ENCODE measurements at regions not wholly inside any gene's neighbourhood (a gene's known extent, or its start where the extent isn't known, plus 50 kb on each side); places are given as distances from the start of the nearest gene placed in this dataset.

DNA sequence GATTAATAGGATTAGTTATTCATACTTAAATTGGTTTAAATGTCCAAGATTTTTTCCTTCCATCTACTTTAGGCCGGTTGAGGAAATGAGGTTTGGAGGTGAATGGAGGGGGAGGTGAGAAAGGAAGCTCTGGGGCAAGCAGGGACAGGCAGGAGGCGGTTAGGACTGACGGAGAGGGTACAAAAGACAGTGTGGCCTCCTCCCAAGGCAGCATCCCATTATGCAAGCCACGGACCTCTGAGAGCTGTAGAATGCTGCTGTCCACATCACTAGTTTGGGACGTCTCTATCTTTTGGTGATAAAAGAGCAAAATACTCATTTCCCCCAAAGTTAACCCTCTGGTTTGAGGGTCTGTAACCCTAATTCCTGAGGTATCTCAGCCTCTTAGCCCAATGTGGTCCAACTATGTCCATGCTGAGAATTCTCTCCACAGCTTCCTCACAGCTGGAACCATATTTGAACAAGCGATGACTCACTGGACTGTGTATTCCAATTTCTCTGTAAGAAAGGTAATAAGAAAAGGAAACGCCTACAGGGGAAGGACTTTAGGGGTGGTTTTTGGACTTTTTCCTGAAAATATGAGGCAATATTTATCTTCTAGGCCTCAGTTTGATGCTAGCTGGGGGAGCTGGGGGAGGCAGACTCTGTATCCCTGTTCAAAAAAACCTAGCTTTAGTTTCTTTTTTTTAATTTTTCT, 172.2 kb downstream of the TFAP2B start (continued):
- TF ChIP-seq, protein P1, sequence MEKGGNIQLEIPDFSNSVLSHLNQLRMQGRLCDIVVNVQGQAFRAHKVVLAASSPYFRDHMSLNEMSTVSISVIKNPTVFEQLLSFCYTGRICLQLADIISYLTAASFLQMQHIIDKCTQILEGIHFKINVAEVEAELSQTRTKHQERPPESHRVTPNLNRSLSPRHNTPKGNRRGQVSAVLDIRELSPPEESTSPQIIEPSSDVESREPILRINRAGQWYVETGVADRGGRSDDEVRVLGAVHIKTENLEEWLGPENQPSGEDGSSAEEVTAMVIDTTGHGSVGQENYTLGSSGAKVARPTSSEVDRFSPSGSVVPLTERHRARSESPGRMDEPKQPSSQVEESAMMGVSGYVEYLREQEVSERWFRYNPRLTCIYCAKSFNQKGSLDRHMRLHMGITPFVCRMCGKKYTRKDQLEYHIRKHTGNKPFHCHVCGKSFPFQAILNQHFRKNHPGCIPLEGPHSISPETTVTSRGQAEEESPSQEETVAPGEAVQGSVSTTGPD (CRISPR knock-in tag; IDR thresholded peaks at IDR 0.05) = no peak
- TF ChIP-seq MED8 (CRISPR knock-in tag; IDR thresholded peaks at IDR 0.05; ENCODE audit: insufficient replicate concordance) = no peak
- TF ChIP-seq THYN1 (CRISPR knock-in tag; IDR thresholded peaks at IDR 0.05; ENCODE audit: borderline replicate concordance, low read depth) = no peak
- TF ChIP-seq AGO2 (optimal IDR thresholded peaks at IDR 0.05; ENCODE audit: low read depth, low read length) = no peak
- TF ChIP-seq HHEX (CRISPR knock-in tag; IDR thresholded peaks at IDR 0.05) = no peak
- TF ChIP-seq, protein P2, sequence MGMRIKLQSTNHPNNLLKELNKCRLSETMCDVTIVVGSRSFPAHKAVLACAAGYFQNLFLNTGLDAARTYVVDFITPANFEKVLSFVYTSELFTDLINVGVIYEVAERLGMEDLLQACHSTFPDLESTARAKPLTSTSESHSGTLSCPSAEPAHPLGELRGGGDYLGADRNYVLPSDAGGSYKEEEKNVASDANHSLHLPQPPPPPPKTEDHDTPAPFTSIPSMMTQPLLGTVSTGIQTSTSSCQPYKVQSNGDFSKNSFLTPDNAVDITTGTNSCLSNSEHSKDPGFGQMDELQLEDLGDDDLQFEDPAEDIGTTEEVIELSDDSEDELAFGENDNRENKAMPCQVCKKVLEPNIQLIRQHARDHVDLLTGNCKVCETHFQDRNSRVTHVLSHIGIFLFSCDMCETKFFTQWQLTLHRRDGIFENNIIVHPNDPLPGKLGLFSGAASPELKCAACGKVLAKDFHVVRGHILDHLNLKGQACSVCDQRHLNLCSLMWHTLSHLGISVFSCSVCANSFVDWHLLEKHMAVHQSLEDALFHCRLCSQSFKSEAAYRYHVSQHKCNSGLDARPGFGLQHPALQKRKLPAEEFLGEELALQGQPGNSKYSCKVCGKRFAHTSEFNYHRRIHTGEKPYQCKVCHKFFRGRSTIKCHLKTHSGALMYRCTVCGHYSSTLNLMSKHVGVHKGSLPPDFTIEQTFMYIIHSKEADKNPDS (CRISPR knock-in tag; IDR thresholded peaks at IDR 0.05) = no peak
- TF ChIP-seq ZNF713 (CRISPR knock-in tag; IDR thresholded peaks at IDR 0.05) = no peak
- TF ChIP-seq MED1 (CRISPR knock-in tag; IDR thresholded peaks at IDR 0.05) = no peak
- TF ChIP-seq MAFK (conservative IDR thresholded peaks at IDR 0.05 in 1 of 2, IDR thresholded peaks at IDR 0.05 in 1 of 2; ENCODE audit: low read length in 2 of 2) = no peak
- TF ChIP-seq, protein P3, sequence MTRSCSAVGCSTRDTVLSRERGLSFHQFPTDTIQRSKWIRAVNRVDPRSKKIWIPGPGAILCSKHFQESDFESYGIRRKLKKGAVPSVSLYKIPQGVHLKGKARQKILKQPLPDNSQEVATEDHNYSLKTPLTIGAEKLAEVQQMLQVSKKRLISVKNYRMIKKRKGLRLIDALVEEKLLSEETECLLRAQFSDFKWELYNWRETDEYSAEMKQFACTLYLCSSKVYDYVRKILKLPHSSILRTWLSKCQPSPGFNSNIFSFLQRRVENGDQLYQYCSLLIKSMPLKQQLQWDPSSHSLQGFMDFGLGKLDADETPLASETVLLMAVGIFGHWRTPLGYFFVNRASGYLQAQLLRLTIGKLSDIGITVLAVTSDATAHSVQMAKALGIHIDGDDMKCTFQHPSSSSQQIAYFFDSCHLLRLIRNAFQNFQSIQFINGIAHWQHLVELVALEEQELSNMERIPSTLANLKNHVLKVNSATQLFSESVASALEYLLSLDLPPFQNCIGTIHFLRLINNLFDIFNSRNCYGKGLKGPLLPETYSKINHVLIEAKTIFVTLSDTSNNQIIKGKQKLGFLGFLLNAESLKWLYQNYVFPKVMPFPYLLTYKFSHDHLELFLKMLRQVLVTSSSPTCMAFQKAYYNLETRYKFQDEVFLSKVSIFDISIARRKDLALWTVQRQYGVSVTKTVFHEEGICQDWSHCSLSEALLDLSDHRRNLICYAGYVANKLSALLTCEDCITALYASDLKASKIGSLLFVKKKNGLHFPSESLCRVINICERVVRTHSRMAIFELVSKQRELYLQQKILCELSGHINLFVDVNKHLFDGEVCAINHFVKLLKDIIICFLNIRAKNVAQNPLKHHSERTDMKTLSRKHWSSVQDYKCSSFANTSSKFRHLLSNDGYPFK (CRISPR knock-in tag; IDR thresholded peaks at IDR 0.05; ENCODE audit: borderline replicate concordance) = no peak
- no peak for TF ChIP-seq ZNF619 (CRISPR knock-in tag; IDR thresholded peaks at IDR 0.05)
- TF ChIP-seq ZNF451 (CRISPR knock-in tag; IDR thresholded peaks at IDR 0.05) = no peak
- 0 out of 2 replicates have a peak, but pooled peaks have one; percentile 36 for TF ChIP-seq JUND (CRISPR knock-in tag; IDR thresholded peaks at IDR 0.05)
- TF ChIP-seq ZNF224 (CRISPR knock-in tag; IDR thresholded peaks at IDR 0.05) = no peak
